HepG2 (cell line): ENCODE measurements at regions not wholly inside any gene's neighbourhood (a gene's known extent, or its start where the extent isn't known, plus 50 kb on each side); places are given as distances from the start of the nearest gene placed in this dataset.

Experiments used
- HNF4A ChIP-seq: sonication (generic); formaldehyde crosslinking; IDR thresholded peaks from 2 replicates; pipeline ENCODE4 v1.4.0; 2020; ENCODE audit warnings: missing genetic modification reagents
- SP1 ChIP-seq, 2 experiments: fragments of 450-650 bp in 1 of 2; sonication (generic) in 1 of 2; formaldehyde crosslinking in 1 of 2; IDR thresholded peaks; 2 replicates each; pipeline versions ENCODE4 v1.4.0 to v1.6.1; 2016 to 2020; ENCODE audit warnings: missing genetic modification reagents in 1 of 2
- TBX3 ChIP-seq: fragments of 450-650 bp; IDR thresholded peaks from 2 replicates; pipeline ENCODE4 v1.6.1; 2017; ENCODE audit warnings: antibody characterized with exemption, mild to moderate bottlenecking, inconsistent platforms, borderline replicate concordance
- TFAP4 ChIP-seq: sonication (generic); IDR thresholded peaks from 2 replicates; pipeline ENCODE4 v1.6.1; 2016; ENCODE audit warnings: low read depth, borderline replicate concordance
- UBTF ChIP-seq: sonication (generic); formaldehyde crosslinking; IDR thresholded peaks from 2 replicates; pipeline ENCODE4 v1.4.0; 2020; ENCODE audit warnings: mild to moderate bottlenecking, missing genetic modification reagents
- ZNF20 ChIP-seq: sonication (generic); formaldehyde crosslinking; IDR thresholded peaks from 2 replicates; pipeline ENCODE4 v1.4.0; 2020; ENCODE audit warnings: mild to moderate bottlenecking, moderate library complexity, missing genetic modification reagents
- ZSCAN31 ChIP-seq: sonication (generic); formaldehyde crosslinking; IDR thresholded peaks from 2 replicates; pipeline ENCODE4 v1.5.0; 2020; ENCODE audit warnings: low read depth, mild to moderate bottlenecking, missing genetic modification reagents
- TF ChIP-seq, protein P1 (sequence below): sonication (generic); formaldehyde crosslinking; IDR thresholded peaks from 2 replicates; pipeline ENCODE4 v1.4.0; 2020; ENCODE audit warnings: missing genetic modification reagents, borderline replicate concordance
- TF ChIP-seq, protein P2 (sequence below): sonication (generic); formaldehyde crosslinking; IDR thresholded peaks from 2 replicates; pipeline ENCODE4 v1.4.0; 2020; ENCODE audit warnings: low read depth, mild to moderate bottlenecking, missing genetic modification reagents

DNA sequence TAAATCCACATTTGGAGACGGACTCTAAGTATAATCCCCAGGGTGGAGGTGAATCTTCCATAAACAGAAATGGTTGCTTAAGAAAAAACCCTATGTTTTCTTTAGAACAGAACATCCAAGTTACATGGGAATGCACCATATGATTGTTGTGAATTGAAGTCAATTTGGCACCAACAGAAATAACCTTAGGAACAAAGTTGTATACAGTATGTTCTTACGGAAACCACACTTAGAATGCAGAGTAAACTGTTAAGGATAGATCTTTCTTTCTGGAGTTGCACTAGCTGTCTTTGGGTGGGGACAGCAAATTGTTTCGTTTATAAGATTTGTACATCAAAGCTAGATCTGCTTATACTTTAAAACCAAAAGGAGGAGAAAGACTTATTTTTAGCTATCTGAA is 316.4 kb downstream of the PTEN start (continued):
- TF ChIP-seq, protein P1, sequence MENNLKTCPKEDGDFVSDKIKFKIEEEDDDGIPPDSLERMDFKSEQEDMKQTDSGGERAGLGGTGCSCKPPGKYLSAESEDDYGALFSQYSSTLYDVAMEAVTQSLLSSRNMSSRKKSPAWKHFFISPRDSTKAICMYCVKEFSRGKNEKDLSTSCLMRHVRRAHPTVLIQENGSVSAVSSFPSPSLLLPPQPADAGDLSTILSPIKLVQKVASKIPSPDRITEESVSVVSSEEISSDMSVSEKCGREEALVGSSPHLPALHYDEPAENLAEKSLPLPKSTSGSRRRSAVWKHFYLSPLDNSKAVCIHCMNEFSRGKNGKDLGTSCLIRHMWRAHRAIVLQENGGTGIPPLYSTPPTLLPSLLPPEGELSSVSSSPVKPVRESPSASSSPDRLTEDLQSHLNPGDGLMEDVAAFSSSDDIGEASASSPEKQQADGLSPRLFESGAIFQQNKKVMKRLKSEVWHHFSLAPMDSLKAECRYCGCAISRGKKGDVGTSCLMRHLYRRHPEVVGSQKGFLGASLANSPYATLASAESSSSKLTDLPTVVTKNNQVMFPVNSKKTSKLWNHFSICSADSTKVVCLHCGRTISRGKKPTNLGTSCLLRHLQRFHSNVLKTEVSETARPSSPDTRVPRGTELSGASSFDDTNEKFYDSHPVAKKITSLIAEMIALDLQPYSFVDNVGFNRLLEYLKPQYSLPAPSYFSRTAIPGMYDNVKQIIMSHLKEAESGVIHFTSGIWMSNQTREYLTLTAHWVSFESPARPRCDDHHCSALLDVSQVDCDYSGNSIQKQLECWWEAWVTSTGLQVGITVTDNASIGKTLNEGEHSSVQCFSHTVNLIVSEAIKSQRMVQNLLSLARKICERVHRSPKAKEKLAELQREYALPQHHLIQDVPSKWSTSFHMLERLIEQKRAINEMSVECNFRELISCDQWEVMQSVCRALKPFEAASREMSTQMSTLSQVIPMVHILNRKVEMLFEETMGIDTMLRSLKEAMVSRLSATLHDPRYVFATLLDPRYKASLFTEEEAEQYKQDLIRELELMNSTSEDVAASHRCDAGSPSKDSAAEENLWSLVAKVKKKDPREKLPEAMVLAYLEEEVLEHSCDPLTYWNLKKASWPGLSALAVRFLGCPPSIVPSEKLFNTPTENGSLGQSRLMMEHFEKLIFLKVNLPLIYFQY: no peak
- TF ChIP-seq TFAP4 (no peak), TBX3 (no peak), SP1 (IDR thresholded peaks at IDR 0.05) (no peak), SP1 (CRISPR knock-in tag; IDR thresholded peaks at IDR 0.05) (no peak), HNF4A (CRISPR knock-in tag) (no peak), ZSCAN31 (no peak), ZNF20 (no peak), UBTF (no peak)
- TF ChIP-seq, protein P2, sequence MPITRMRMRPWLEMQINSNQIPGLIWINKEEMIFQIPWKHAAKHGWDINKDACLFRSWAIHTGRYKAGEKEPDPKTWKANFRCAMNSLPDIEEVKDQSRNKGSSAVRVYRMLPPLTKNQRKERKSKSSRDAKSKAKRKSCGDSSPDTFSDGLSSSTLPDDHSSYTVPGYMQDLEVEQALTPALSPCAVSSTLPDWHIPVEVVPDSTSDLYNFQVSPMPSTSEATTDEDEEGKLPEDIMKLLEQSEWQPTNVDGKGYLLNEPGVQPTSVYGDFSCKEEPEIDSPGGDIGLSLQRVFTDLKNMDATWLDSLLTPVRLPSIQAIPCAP (CRISPR knock-in tag): no peak
